ENCODE measurements at regions not wholly inside any gene's neighbourhood (a gene's known extent, or its start where the extent isn't known, plus 50 kb on each side); places are given as distances from the start of the nearest gene placed in this dataset.

- DNase-seq: no peak
- Histone ChIP-seq H4K20me1 (ENCODE audit: insufficient read depth, low read length) (peaks cover 11% of the 10 kb centered on the region), H3K9ac (ENCODE audit: low read depth, low read length) (no peak overlapping the region), H2AFZ (ENCODE audit: low read depth, low read length) (no peak overlapping the region), H3K27me3 (ENCODE audit: insufficient read depth, low read length, poor library complexity) (no peaks in the 10 kb centered on the region), H3K4me1 (ENCODE audit: insufficient read depth, low read length) (peaks cover 14% of the 10 kb centered on the region), H3K27ac (ENCODE audit: low read length) (no peak overlapping the region), H3K4me3 (ENCODE audit: low read depth in 1 of 2, low read length in 2 of 2) (no peak overlapping the region), H3K9me3 (ENCODE audit: insufficient read depth, low read length, severe bottlenecking) (no peaks in the 10 kb centered on the region), H3K4me2 (ENCODE audit: insufficient read depth, low read length) (no peak overlapping the region), H3K79me2 (ENCODE audit: insufficient read depth, low read length) (no peaks in the 10 kb centered on the region), H3K36me3 (ENCODE audit: insufficient read depth, low read length) (no peaks in the 10 kb centered on the region)
- no peak for TF ChIP-seq EZH2 (IDR thresholded peaks at IDR 0.05; ENCODE audit: borderline replicate concordance, low read depth, low read length, severe bottlenecking)
- TF ChIP-seq CTCF (IDR thresholded peaks at IDR 0.05; ENCODE audit: borderline replicate concordance, extremely low read depth, low read length, poor library complexity, severe bottlenecking): no peak
- no peak for ATAC-seq (ENCODE audit: insufficient read depth, low read depth)
These were observed 270.2 kb downstream of the CTTN start for GRCh38 chr11:70668204-70669202.

GRCh38 chr11:70669281-70669680, 271.0 kb downstream of the CTTN start:
- no peak overlapping the region for H3K4me3 ChIP-seq (ENCODE audit: low read depth in 1 of 2, low read length in 2 of 2)
- DNase-seq: no peak
- TF ChIP-seq CTCF (IDR thresholded peaks at IDR 0.05; ENCODE audit: borderline replicate concordance, extremely low read depth, low read length, poor library complexity, severe bottlenecking): no peak
- no peak for TF ChIP-seq EZH2 (IDR thresholded peaks at IDR 0.05; ENCODE audit: borderline replicate concordance, low read depth, low read length, severe bottlenecking)
- H3K9ac ChIP-seq (ENCODE audit: low read depth, low read length): no peak overlapping the region
- no peak for ATAC-seq (ENCODE audit: insufficient read depth, low read depth)
- H3K4me2 ChIP-seq (ENCODE audit: insufficient read depth, low read length): no peak overlapping the region
- no peaks in the 10 kb centered on the region for H3K9me3 ChIP-seq (ENCODE audit: insufficient read depth, low read length, severe bottlenecking)
- no peaks in the 10 kb centered on the region for H3K27me3 ChIP-seq (ENCODE audit: insufficient read depth, low read length, poor library complexity)
- H3K4me1 ChIP-seq (ENCODE audit: insufficient read depth, low read length): peaks cover 14% of the 10 kb centered on the region
- peaks cover 11% of the 10 kb centered on the region for H4K20me1 ChIP-seq (ENCODE audit: insufficient read depth, low read length)
- no peaks in the 10 kb centered on the region for H3K79me2 ChIP-seq (ENCODE audit: insufficient read depth, low read length)
- no peak overlapping the region for H3K27ac ChIP-seq (ENCODE audit: low read length)
- H3K36me3 ChIP-seq (ENCODE audit: insufficient read depth, low read length): no peaks in the 10 kb centered on the region
- H2AFZ ChIP-seq (ENCODE audit: low read depth, low read length): no peak overlapping the region

- no peaks in the 10 kb centered on the region for H3K9me3 ChIP-seq (ENCODE audit: insufficient read depth, low read length, severe bottlenecking)
- H3K9ac ChIP-seq (ENCODE audit: low read depth, low read length): no peak overlapping the region
- no peaks in the 10 kb centered on the region for H3K36me3 ChIP-seq (ENCODE audit: insufficient read depth, low read length)
- TF ChIP-seq EZH2 (IDR thresholded peaks at IDR 0.05; ENCODE audit: borderline replicate concordance, low read depth, low read length, severe bottlenecking) (no peak), CTCF (IDR thresholded peaks at IDR 0.05; ENCODE audit: borderline replicate concordance, extremely low read depth, low read length, poor library complexity, severe bottlenecking) (no peak)
- peaks cover 8% of the 10 kb centered on the region for H4K20me1 ChIP-seq (ENCODE audit: insufficient read depth, low read length)
- no peak overlapping the region for H3K27ac ChIP-seq (ENCODE audit: low read length)
- no peak for ATAC-seq (ENCODE audit: insufficient read depth, low read depth)
- no peak overlapping the region for H3K4me3 ChIP-seq (ENCODE audit: low read depth in 1 of 2, low read length in 2 of 2)
- DNase-seq: no peak
- H3K27me3 ChIP-seq (ENCODE audit: insufficient read depth, low read length, poor library complexity): no peaks in the 10 kb centered on the region
- no peak overlapping the region for H3K4me2 ChIP-seq (ENCODE audit: insufficient read depth, low read length)
- H3K4me1 ChIP-seq (ENCODE audit: insufficient read depth, low read length): peaks cover 14% of the 10 kb centered on the region
- no peak overlapping the region for H2AFZ ChIP-seq (ENCODE audit: low read depth, low read length)
- H3K79me2 ChIP-seq (ENCODE audit: insufficient read depth, low read length): no peaks in the 10 kb centered on the region
These were observed 271.7 kb downstream of the CTTN start for GRCh38 chr11:70669871-70670675.
